Glutamatergic neuron (in vitro differentiated cells): ENCODE measurements at regions not wholly inside any gene's neighbourhood (a gene's known extent, or its start where the extent isn't known, plus 50 kb on each side); places are given as distances from the start of the nearest gene placed in this dataset.

Experiments
- DNase-seq: peaks from one replicate; pipeline ENCODE4 v3.0.0; 2022
- H3K27ac Mint-ChIP-seq: one replicate; pipeline ENCODE4 v1.8.0; 2020; ENCODE audit warnings: mild to moderate bottlenecking, mixed read lengths, inconsistent platforms; ENCODE audit not compliant: unreplicated experiment
- H3K27me3 Mint-ChIP-seq: one replicate; pipeline ENCODE4 v1.8.0; 2020; ENCODE audit warnings: mild to moderate bottlenecking, moderate library complexity, mixed read lengths, inconsistent platforms; ENCODE audit not compliant: unreplicated experiment
- H3K36me3 Mint-ChIP-seq: one replicate; pipeline ENCODE4 v1.8.0; 2020; ENCODE audit warnings: mild to moderate bottlenecking, mixed read lengths, inconsistent platforms; ENCODE audit not compliant: unreplicated experiment
- H3K4me1 Mint-ChIP-seq: one replicate; pipeline ENCODE4 v1.8.0; 2020; ENCODE audit warnings: mild to moderate bottlenecking, low read depth, mixed read lengths, inconsistent platforms; ENCODE audit not compliant: unreplicated experiment
- H3K4me3 Mint-ChIP-seq: one replicate; pipeline ENCODE4 v1.8.0; 2020; ENCODE audit warnings: mild to moderate bottlenecking, mixed read lengths, inconsistent platforms; ENCODE audit not compliant: unreplicated experiment
- H3K9me3 Mint-ChIP-seq: one replicate; pipeline ENCODE4 v1.8.0; 2020; ENCODE audit warnings: mild to moderate bottlenecking, moderate library complexity, mixed read lengths, inconsistent platforms; ENCODE audit not compliant: unreplicated experiment
- CTCF ChIP-seq: fragments of 200-600 bp; sonication (generic); IDR thresholded peaks from one replicate; pipeline ENCODE4 v1.5.0; 2021; ENCODE audit not compliant: partially characterized antibody, unreplicated experiment

DNA sequence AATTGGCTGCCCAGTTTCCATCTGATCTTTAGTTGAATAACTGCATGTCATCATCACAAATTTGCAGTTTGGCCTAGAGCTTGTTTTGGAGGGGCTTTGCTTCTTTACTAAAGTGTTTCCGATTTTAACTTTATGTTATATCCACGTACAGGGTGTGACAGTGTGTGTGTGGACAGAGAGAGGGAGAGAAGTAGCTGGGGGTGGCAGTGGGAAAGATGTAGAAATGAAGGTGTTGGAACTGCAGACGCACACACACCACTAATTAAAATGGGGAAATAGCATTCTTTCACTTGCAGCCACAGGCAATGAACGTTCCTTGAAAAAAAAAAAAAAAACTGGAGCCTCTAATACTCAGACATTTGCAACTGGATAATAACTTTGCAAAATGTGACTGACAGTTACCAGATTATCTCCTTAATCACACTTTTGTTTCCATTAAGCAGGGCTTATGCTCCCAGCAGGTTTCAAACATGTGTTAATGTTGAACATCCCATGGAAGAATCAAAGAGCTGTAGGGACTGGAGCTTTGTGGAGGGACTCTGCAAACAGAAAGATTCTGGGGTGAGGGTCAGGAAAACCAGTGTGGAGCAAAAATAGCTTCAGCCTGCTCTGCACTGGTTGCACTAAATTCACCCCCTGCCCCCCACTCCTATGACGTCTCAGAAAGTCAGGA, 238.1 kb upstream of the TENM4 start:
- H3K36me3 Mint-ChIP-seq: no peaks in the 10 kb centered on the region
- H3K9me3 Mint-ChIP-seq: no peaks in the 10 kb centered on the region
- H3K4me1 Mint-ChIP-seq: no peaks in the 10 kb centered on the region
- DNase-seq: no peak
- no peak for TF ChIP-seq CTCF
- no peaks in the 10 kb centered on the region for H3K27me3 Mint-ChIP-seq
- H3K27ac Mint-ChIP-seq: no peak overlapping the region
- no peak overlapping the region for H3K4me3 Mint-ChIP-seq

DNA sequence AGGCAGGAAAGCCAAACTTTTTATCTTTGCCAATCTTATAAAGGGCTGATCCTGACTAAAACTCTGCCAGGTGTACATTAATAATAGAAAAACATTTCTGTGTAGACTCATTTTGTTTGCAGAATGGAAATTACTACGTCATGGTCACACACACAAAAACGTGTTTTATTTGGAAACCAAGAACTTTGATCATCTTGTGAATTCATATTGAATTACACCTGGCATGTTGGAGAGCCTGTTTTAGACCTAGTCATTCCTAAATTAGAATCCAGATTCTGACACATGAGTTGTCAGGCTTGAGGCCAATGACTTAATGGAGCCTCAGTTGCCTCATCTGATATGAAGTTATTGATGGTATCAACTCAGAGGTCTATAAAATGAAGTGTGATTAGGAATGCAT, 235.6 kb upstream of the TENM4 start:
- H3K4me3 Mint-ChIP-seq: no peak overlapping the region
- no peak overlapping the region for H3K27ac Mint-ChIP-seq
- H3K27me3 Mint-ChIP-seq: no peaks in the 10 kb centered on the region
- H3K36me3 Mint-ChIP-seq: no peaks in the 10 kb centered on the region
- peaks cover 2% of the 10 kb centered on the region for H3K4me1 Mint-ChIP-seq
- no peak for DNase-seq
- no peak for TF ChIP-seq CTCF
- H3K9me3 Mint-ChIP-seq: no peaks in the 10 kb centered on the region

GRCh38 chr11:79675081-79675480, 234.3 kb upstream of the TENM4 start:
- Mint-ChIP-seq H3K9me3 (no peaks in the 10 kb centered on the region), H3K36me3 (no peaks in the 10 kb centered on the region), H3K27ac (no peak overlapping the region), H3K27me3 (no peaks in the 10 kb centered on the region), H3K4me3 (no peak overlapping the region), H3K4me1 (peaks cover 6% of the 10 kb centered on the region)
- DNase-seq: no peak
- no peak for TF ChIP-seq CTCF

DNA sequence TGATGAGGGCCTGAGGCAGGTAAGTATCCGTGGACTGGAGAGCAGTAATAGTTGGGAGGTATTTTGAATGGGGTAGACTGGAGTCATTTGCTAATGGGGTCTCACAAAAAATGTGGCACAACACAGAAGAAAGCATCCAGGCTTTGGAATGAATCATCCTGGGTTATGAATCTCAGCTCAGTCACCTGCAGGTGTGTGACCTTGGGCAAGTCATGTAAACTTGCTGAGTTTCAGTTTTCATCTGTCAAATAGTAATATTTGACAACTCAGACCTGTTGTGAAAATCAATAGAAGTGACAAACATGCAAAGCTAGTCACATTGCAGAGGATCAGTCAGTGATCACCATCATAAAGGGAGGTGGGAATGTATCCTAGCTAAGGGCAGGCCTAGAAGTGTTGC, 232.0 kb upstream of the TENM4 start:
- Mint-ChIP-seq H3K36me3 (no peaks in the 10 kb centered on the region), H3K4me1 (peaks cover 15% of the 10 kb centered on the region), H3K9me3 (no peaks in the 10 kb centered on the region), H3K27ac (no peak overlapping the region), H3K27me3 (no peaks in the 10 kb centered on the region), H3K4me3 (no peak overlapping the region)
- TF ChIP-seq CTCF: no peak
- no peak for DNase-seq

- no peak for TF ChIP-seq CTCF
- DNase-seq: no peak
- Mint-ChIP-seq H3K27me3 (no peaks in the 10 kb centered on the region), H3K27ac (no peak overlapping the region), H3K4me3 (no peak overlapping the region), H3K4me1 (peaks cover 19% of the 10 kb centered on the region), H3K9me3 (no peaks in the 10 kb centered on the region), H3K36me3 (no peaks in the 10 kb centered on the region)
These were observed 230.6 kb upstream of the TENM4 start for GRCh38 chr11:79671401-79671800.
